ENCODE measurements at regions not wholly inside any gene's neighbourhood (a gene's known extent, or its start where the extent isn't known, plus 50 kb on each side); places are given as distances from the start of the nearest gene placed in this dataset.

DNA sequence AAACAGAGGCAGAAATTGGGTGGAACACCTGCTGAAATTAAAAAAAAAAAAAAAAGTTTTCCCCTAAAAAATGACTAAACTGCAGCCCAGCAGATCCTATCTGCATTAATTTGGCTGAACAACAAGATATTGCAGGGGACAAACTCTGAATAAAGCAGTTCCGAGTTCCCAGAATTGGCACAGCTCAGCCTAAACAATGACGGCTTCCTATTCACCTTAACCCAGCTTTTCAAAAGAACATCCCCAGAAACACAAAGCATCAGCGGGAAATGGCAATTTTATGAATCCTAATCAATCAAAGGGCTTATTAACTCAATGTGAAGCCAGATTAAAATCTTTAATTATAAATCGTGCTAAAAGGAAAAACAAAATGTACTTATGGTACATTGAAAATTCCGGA is 497.8 kb upstream of the ZFHX3 start:
- H3K27ac ChIP-seq: no peak overlapping the region
- H3K9me3 ChIP-seq: no peaks in the 10 kb centered on the region
- peaks cover 0 to 68% of the 10 kb centered on the region in 2 donors for H3K27me3 ChIP-seq
- no peaks in the 10 kb centered on the region for H3K36me3 ChIP-seq
- no peak overlapping the region for H3K4me3 ChIP-seq
- DNase-seq (ENCODE audit: low spot score in 2 of 2): no peak
- WGBS, 2 donors: 40 to 58% methylated on average over 5 of the region's 5 CpGs
- peaks cover 0 to 15% (median 0%) of the 10 kb centered on the region in 4 donors for H3K4me1 ChIP-seq
- TF ChIP-seq POLR2A (IDR thresholded peaks at IDR 0.05) (no peak), CTCF (IDR thresholded peaks at IDR 0.05) (no peak), EP300 (IDR thresholded peaks at IDR 0.05) (no peak)

GRCh38 chr16:73545290-73545689 is 497.4 kb upstream of the ZFHX3 start:
- no peaks in the 10 kb centered on the region for H3K36me3 ChIP-seq
- DNase-seq (ENCODE audit: low spot score in 2 of 2): no peak
- TF ChIP-seq EP300 (IDR thresholded peaks at IDR 0.05) (no peak), CTCF (IDR thresholded peaks at IDR 0.05) (no peak), POLR2A (IDR thresholded peaks at IDR 0.05) (no peak)
- H3K4me3 ChIP-seq: no peak overlapping the region
- no peak overlapping the region for H3K27ac ChIP-seq
- peaks cover 0 to 65% of the 10 kb centered on the region in 2 donors for H3K27me3 ChIP-seq
- 67 to 74% methylated on average over 8 of the region's 8 CpGs for WGBS, 2 donors
- peaks cover 0 to 15% (median 0%) of the 10 kb centered on the region in 4 donors for H3K4me1 ChIP-seq
- H3K9me3 ChIP-seq: no peaks in the 10 kb centered on the region

GRCh38 chr16:73544826-73545225 is 496.9 kb upstream of the ZFHX3 start:
- no peak for DNase-seq (ENCODE audit: low spot score in 2 of 2)
- Histone ChIP-seq H3K4me3 (no peak overlapping the region), H3K36me3 (no peaks in the 10 kb centered on the region), H3K27me3 (peaks cover 0 to 60% of the 10 kb centered on the region in 2 donors), H3K27ac (no peak overlapping the region), H3K4me1 (peaks cover 0 to 15% (median 0%) of the 10 kb centered on the region in 4 donors), H3K9me3 (no peaks in the 10 kb centered on the region)
- TF ChIP-seq EP300 (IDR thresholded peaks at IDR 0.05) (no peak), CTCF (IDR thresholded peaks at IDR 0.05) (no peak), POLR2A (IDR thresholded peaks at IDR 0.05) (no peak)
- 39 to 40% methylated on average over 8 of the region's 8 CpGs for WGBS, 2 donors

DNA sequence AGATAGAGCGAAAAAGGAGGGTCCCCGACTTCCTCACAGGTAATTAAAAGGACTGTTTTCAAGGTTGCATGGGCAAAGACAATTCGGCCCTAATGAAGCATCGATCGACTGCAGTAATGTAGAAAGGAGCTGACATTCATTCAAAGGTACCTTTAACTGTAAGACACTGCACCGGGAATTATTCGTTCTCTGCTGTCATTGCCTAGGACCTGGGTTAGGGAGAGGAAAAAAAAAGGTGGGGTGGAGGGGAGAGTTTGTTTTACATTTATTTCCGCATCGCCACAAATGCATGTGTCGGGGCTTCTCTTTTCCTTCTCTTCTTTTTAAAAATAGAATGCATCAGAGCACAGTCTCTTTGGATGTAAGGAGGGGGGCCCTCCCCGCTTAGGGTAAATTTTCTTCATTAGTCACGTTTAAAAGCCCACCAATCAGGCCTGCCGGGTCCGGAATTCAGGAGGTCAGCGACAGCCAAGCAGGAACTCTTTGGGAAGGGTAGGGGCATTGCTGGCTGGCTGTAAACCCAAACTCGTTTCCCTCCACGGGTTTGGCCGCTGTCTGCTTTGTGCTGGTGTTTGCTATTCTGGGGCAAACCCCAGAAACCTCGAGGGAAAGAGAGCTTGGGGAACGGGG is 496.2 kb upstream of the ZFHX3 start:
- DNase-seq (ENCODE audit: low spot score in 2 of 2): no peak
- H3K9me3 ChIP-seq: no peaks in the 10 kb centered on the region
- no peak overlapping the region for H3K27ac ChIP-seq
- peaks cover 0 to 59% of the 10 kb centered on the region in 2 donors for H3K27me3 ChIP-seq
- WGBS, 2 donors: 30 to 43% methylated on average over 20 of the region's 20 CpGs
- no peak for TF ChIP-seq CTCF (IDR thresholded peaks at IDR 0.05)
- TF ChIP-seq POLR2A (IDR thresholded peaks at IDR 0.05): no peak
- no peak for TF ChIP-seq EP300 (IDR thresholded peaks at IDR 0.05)
- no peak overlapping the region for H3K4me3 ChIP-seq
- no peaks in the 10 kb centered on the region for H3K36me3 ChIP-seq
- H3K4me1 ChIP-seq: peaks cover 0 to 15% (median 0%) of the 10 kb centered on the region in 4 donors

DNA sequence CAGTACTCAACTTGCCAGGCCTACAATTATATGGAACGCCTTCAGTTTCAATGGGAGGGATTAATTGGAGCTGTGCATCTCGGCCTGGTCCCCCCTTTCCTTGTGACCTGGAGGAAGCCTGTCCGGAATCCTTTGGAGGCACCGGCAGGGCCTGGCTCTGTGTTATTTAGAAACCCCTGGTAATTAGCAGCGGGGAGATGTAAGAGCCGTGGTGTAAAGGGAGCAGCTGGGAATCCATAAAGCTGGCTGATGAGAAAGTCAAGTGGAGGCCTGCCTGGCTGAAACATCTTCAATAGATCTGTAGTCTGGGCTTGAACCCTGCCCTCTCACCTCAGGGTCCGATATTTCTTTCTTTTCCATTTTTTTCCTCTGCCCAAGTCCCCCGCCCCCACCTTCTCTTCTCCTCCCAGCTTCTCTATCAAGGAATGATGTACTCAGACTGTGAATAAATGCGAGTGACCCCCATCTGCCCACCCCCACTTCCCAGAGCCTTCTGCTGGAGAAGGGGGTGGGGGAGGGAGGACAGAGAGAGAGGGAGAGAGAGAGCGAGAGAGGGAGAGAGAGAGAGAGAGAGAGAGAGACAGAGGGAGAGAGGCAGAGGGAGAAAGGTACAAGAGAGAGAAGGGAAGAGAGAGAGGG is 495.5 kb upstream of the ZFHX3 start:
- no peak for DNase-seq (ENCODE audit: low spot score in 2 of 2)
- Histone ChIP-seq H3K27ac (no peak overlapping the region), H3K4me3 (no peak overlapping the region), H3K9me3 (no peaks in the 10 kb centered on the region), H3K27me3 (peaks cover 0 to 54% of the 10 kb centered on the region in 2 donors), H3K4me1 (peaks cover 0 to 15% (median 0%) of the 10 kb centered on the region in 4 donors), H3K36me3 (no peaks in the 10 kb centered on the region)
- WGBS, 2 donors: 68 to 69% methylated on average over 10 of the region's 10 CpGs
- TF ChIP-seq CTCF (IDR thresholded peaks at IDR 0.05) (no peak), EP300 (IDR thresholded peaks at IDR 0.05) (no peak), POLR2A (IDR thresholded peaks at IDR 0.05) (no peak)

Data from tibial nerve (tissue), 4 donors.